Esophagus squamous epithelium (tissue), 5 donors: ENCODE measurements at regions not wholly inside any gene's neighbourhood (a gene's known extent, or its start where the extent isn't known, plus 50 kb on each side); places are given as distances from the start of the nearest gene placed in this dataset.

ENCODE experiments used
- DNase-seq: peaks from one replicate; lab custom pipeline; 2025; lab: John Stamatoyannopoulos, UW
- H3K27ac ChIP-seq, 4 donors: fragments of 200-600 bp; sonication (generic); one replicate each; pipeline ENCODE4 v1.5.1; 2016 to 2019; ENCODE audit warnings: mild to moderate bottlenecking in 1 of 4
- H3K27me3 ChIP-seq, 4 donors: fragments of 200-600 bp; sonication (generic); 1 replicate in 3 of 4; 2 replicates in 1 of 4; pipeline versions ENCODE4 v1.5.1 to v1.6.0; 2017 to 2021; ENCODE audit warnings: antibody characterized with exemption in 1 of 4
- H3K36me3 ChIP-seq, 3 donors: fragments of 200-600 bp; sonication (generic); one replicate each; pipeline ENCODE4 v1.5.1; 2016 to 2019
- H3K4me1 ChIP-seq, 3 donors: fragments of 200-600 bp; sonication (generic); one replicate each; pipeline ENCODE4 v1.5.1; 2017 to 2019
- H3K4me3 ChIP-seq, 4 donors: fragments of 200-600 bp; sonication (generic); 1 replicate in 3 of 4; 2 replicates in 1 of 4; pipeline ENCODE4 v1.5.1; 2016 to 2019; ENCODE audit warnings: mild to moderate bottlenecking in 2 of 4, moderate library complexity in 1 of 4
- H3K9me3 ChIP-seq, 3 donors: fragments of 200-600 bp; sonication (generic); one replicate each; pipeline ENCODE4 v1.5.1; 2016 to 2019
- CTCF ChIP-seq, 6 experiments: fragments of 450-650 bp in 4 of 6; fragments of 200-600 bp in 2 of 6; sonication (generic) in 2 of 6; IDR thresholded peaks; one replicate each; pipeline ENCODE4 v1.5.1; 2016 to 2019; ENCODE audit warnings: antibody characterized with exemption in 6 of 6, mild to moderate bottlenecking in 4 of 6, moderate library complexity in 4 of 6
- POLR2A ChIP-seq, 4 donors: fragments of 450-650 bp; IDR thresholded peaks; one replicate each; pipeline ENCODE4 v1.6.1; 2017; ENCODE audit warnings: antibody characterized with exemption in 4 of 4, mild to moderate bottlenecking in 4 of 4, moderate library complexity in 3 of 4
- WGBS, 2 donors: methylation state at CpG; one replicate each; pipeline ENCODE4 v1.1.5; 2018; 5-methylcytosine and 5-hydroxymethylcytosine counted together
- intact Hi-C: fragments of 100-400 bp; cut with DNase I; formaldehyde crosslinking; loops from one replicate; pipeline ENCODE4 v1.15.0; 2022
- donor health status: DM: yes; HTN: yes; CAD: no.

GRCh38 chr9:20226345-20226744 is 396.0 kb downstream of the MLLT3 start:
- Histone ChIP-seq H3K4me3 (no peak overlapping the region), H3K36me3 (no peaks in the 10 kb centered on the region), H3K27me3 (no peaks in the 10 kb centered on the region), H3K27ac (no peak overlapping the region), H3K4me1 (peaks cover 0 to 18% (median 0%) of the 10 kb centered on the region in 3 donors), H3K9me3 (no peaks in the 10 kb centered on the region)
- WGBS, 2 donors: 58 to 83% methylated on average over 5 of the region's 5 CpGs
- intact Hi-C loops: no loop called here
- DNase-seq: no peak
- TF ChIP-seq CTCF (IDR thresholded peaks at IDR 0.05) (no peak), POLR2A (IDR thresholded peaks at IDR 0.05) (no peak)

- Histone ChIP-seq H3K27ac (no peak overlapping the region), H3K27me3 (no peaks in the 10 kb centered on the region), H3K36me3 (no peaks in the 10 kb centered on the region), H3K4me1 (peaks cover 0 to 18% (median 0%) of the 10 kb centered on the region in 3 donors), H3K9me3 (no peaks in the 10 kb centered on the region), H3K4me3 (peak overlapping the region in 1 of 4 donors; percentile 6)
- DNase-seq: no peak
- TF ChIP-seq CTCF (IDR thresholded peaks at IDR 0.05): no peak
- TF ChIP-seq POLR2A (IDR thresholded peaks at IDR 0.05): no peak
- WGBS, 2 donors: 35 to 46% methylated on average over 1 of the region's 1 CpG
- intact Hi-C loops: no loop called here
These were observed 396.5 kb downstream of the MLLT3 start for GRCh38 chr9:20225826-20226225.

GRCh38 chr9:20224756-20225155 is 397.5 kb downstream of the MLLT3 start:
- no peak for TF ChIP-seq POLR2A (IDR thresholded peaks at IDR 0.05)
- no peak for TF ChIP-seq CTCF (IDR thresholded peaks at IDR 0.05)
- no peaks in the 10 kb centered on the region for H3K36me3 ChIP-seq
- no peak for DNase-seq
- H3K27ac ChIP-seq: no peak overlapping the region
- intact Hi-C loops: no loop called here
- no peaks in the 10 kb centered on the region for H3K9me3 ChIP-seq
- H3K4me3 ChIP-seq: no peak overlapping the region
- no peaks in the 10 kb centered on the region for H3K27me3 ChIP-seq
- 29 to 30% methylated on average over 1 of the region's 1 CpG for WGBS, 2 donors
- H3K4me1 ChIP-seq: peaks cover 0 to 21% (median 0%) of the 10 kb centered on the region in 3 donors

GRCh38 chr9:20220286-20220685 is 402.0 kb downstream of the MLLT3 start:
- H3K27me3 ChIP-seq: no peaks in the 10 kb centered on the region
- no peak overlapping the region for H3K4me3 ChIP-seq
- H3K36me3 ChIP-seq: no peaks in the 10 kb centered on the region
- H3K27ac ChIP-seq: no peak overlapping the region
- 85 to 96% methylated on average over 3 of the region's 3 CpGs for WGBS, 2 donors
- intact Hi-C loops: no loop called here
- DNase-seq: no peak
- no peaks in the 10 kb centered on the region for H3K9me3 ChIP-seq
- TF ChIP-seq POLR2A (IDR thresholded peaks at IDR 0.05) (no peak), CTCF (IDR thresholded peaks at IDR 0.05) (no peak)
- H3K4me1 ChIP-seq: peaks cover 0 to 14% (median 0%) of the 10 kb centered on the region in 3 donors

- 29 to 41% methylated on average over 5 of the region's 5 CpGs for WGBS, 2 donors
- Histone ChIP-seq H3K27me3 (no peaks in the 10 kb centered on the region), H3K4me3 (no peak overlapping the region), H3K36me3 (no peaks in the 10 kb centered on the region), H3K4me1 (peaks cover 0 to 14% (median 0%) of the 10 kb centered on the region in 3 donors), H3K27ac (peak overlapping the region in 2 of 4 donors; percentile 37 to 60), H3K9me3 (no peaks in the 10 kb centered on the region)
- intact Hi-C loops: no loop called here
- no peak for TF ChIP-seq CTCF (IDR thresholded peaks at IDR 0.05)
- DNase-seq: no peak
These were observed 402.9 kb downstream of the MLLT3 start for GRCh38 chr9:20219437-20219836.
